Urinary bladder (tissue), 3 donors: ENCODE measurements at regions not wholly inside any gene's neighbourhood (a gene's known extent, or its start where the extent isn't known, plus 50 kb on each side); places are given as distances from the start of the nearest gene placed in this dataset.

ENCODE experiments used
- DNase-seq: peaks from one replicate; pipeline ENCODE4 v3.0.0-alpha.2; 2015; ENCODE audit errors: extremely low spot score
- H3K27ac ChIP-seq: one replicate; pipeline ENCODE4 v1.5.1; 2013; ENCODE audit warnings: low read depth, mild to moderate bottlenecking, moderate library complexity
- H3K36me3 ChIP-seq: one replicate; pipeline ENCODE4 v1.6.1; 2013; ENCODE audit warnings: mild to moderate bottlenecking, moderate library complexity; ENCODE audit not compliant: insufficient read depth
- H3K4me1 ChIP-seq: one replicate; pipeline ENCODE4 v1.6.1; 2013; ENCODE audit warnings: mild to moderate bottlenecking, moderate library complexity; ENCODE audit not compliant: insufficient read depth
- H3K4me3 ChIP-seq: one replicate; pipeline ENCODE4 v1.5.1; 2013; ENCODE audit warnings: low read depth, low read length
- WGBS: extraction: QIAGEN DNeasy Blood & Tissue Kit; methylation state at CpG from one replicate; pipeline ENCODE4 v1.1.7; 2013; 5-methylcytosine and 5-hydroxymethylcytosine counted together
- donor health status: healthy with polysubstance abuse.
- donor health status: healthy.

DNA sequence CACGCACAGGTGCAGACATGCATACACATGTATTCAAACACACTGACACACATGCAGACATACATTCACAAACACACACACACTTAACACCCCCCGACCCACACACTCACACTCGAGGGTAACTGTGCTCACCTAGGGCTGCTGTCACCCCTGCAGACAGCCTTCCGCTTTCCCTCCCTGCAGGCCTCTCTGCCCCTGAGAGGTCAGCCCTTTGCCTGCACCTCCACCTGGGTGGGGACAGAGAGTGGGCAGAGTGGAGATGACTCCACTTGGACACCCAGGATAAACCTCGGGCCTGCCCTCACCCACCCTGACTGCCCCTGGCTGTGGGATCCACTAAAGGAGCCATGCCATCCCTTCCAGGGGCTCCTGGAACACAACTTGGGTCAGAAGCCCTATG, 264.3 kb downstream of the PTPRU start:
- H3K27ac ChIP-seq, result no peak overlapping the region
- no peak overlapping the region for H3K4me3 ChIP-seq
- no peaks in the 10 kb centered on the region for H3K36me3 ChIP-seq
- H3K4me1 ChIP-seq, result no peaks in the 10 kb centered on the region
- no peak for DNase-seq
- 89% methylated on average over 5 of the region's 5 CpGs for WGBS

DNA sequence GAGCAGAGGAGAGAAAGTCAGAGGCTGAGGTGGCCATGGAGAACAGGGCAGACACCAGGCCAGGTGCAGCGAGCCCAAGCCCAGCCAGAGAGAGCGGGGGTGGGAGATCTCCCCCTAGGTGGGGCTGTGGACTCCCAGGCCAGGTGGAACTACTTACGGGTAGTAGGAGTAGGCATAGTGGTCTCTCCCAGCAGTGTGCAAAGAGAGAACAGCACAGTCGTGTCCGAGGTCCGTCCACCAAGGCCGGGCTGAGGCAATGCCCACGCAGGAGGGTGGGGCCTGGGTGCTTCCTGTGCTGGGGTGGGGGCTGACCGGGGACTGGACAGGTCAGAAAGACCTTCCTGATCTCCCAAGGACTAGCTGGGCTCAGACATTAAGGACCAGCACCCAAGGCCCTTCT, 263.7 kb downstream of the PTPRU start:
- Histone ChIP-seq H3K4me1 (no peaks in the 10 kb centered on the region), H3K36me3 (no peaks in the 10 kb centered on the region), H3K4me3 (no peak overlapping the region), H3K27ac (no peak overlapping the region)
- WGBS, result 91% methylated on average over 9 of the region's 9 CpGs
- no peak for DNase-seq

DNA sequence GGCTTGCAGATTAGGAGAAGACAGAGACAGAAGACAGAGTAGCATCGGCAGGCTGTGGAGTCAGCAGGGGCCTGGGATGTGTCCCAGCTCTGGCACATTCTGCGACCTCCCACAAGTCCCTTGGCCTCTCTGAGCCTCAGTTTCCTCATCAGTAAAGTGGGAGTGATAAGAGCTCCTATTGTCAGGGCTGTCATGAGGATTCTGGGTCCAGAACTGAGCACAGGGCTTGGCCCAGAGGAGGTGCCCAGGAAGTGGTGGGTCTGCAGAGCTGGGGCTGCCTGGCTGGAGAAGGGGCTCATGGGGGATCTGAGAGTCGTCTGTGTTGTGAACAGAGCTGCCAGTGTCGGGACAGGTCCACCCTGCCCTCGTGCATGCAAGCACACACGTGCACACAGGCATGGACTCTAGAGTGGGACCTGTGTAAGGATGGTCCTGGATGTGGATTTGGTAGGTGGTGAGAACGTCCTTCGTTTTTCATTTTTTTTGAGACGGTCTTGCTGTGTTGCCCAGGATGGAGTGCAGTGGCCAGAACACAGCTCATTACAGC, 262.9 kb downstream of the PTPRU start:
- no peak for DNase-seq
- 85% methylated on average over 9 of the region's 9 CpGs for WGBS

DNA sequence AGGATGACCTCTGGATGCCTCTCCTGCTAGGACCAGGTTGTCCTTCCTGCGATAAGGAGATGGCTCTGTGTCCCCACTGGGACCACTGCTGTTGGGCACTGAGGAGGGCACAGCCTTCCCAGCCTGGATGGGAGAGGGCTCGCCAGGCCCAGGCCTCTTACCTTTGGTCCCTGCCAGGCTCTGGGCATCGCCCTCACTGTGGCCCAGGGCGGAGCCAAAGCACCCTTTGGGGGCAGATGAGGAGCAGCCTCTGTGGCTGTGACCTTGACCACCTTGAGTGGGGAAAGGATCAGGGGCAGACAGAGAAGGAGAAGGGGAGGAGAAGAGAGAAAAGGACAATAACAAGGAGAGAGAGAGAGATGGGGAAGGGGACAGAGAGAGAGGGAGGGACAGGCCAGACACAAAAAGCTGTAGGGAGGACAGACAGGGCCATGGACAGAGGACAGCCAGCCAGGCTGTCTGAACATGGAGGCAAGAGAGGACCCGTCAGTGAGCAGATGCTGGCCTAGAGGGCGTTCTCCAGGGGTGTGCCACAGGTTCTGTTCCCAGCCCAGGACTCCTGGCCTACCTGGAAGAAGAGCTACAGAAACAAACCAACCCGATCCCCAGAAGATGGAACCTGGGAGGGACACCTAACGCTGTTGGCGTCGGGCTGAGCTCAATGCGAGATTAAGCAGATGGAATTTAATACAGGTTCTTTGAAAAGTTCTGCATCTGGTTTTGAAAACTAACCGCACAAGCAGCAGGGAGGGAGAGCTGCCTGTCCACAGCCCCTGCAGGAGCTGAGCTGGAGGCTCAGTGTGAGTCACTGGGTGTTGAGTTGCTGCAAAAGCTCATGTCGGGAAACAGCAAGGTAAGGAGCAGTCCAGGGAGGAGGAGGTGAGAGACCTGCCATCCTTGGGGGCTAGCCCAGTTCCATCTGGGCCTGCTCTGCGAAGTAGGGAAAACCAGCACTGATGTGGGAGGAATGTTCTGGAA, 262.1 kb downstream of the PTPRU start:
- H3K4me3 ChIP-seq, result no peak overlapping the region
- no peaks in the 10 kb centered on the region for H3K36me3 ChIP-seq
- H3K27ac ChIP-seq, result no peak overlapping the region
- H3K4me1 ChIP-seq, result no peaks in the 10 kb centered on the region
- no peak for DNase-seq
- WGBS, result 79% methylated on average over 14 of the region's 14 CpGs

More for the DNA sequence above, 262.9 kb downstream of the PTPRU start:
- Histone ChIP-seq H3K4me1 (no peaks in the 10 kb centered on the region), H3K36me3 (no peaks in the 10 kb centered on the region), H3K27ac (no peak overlapping the region), H3K4me3 (no peak overlapping the region)

DNA sequence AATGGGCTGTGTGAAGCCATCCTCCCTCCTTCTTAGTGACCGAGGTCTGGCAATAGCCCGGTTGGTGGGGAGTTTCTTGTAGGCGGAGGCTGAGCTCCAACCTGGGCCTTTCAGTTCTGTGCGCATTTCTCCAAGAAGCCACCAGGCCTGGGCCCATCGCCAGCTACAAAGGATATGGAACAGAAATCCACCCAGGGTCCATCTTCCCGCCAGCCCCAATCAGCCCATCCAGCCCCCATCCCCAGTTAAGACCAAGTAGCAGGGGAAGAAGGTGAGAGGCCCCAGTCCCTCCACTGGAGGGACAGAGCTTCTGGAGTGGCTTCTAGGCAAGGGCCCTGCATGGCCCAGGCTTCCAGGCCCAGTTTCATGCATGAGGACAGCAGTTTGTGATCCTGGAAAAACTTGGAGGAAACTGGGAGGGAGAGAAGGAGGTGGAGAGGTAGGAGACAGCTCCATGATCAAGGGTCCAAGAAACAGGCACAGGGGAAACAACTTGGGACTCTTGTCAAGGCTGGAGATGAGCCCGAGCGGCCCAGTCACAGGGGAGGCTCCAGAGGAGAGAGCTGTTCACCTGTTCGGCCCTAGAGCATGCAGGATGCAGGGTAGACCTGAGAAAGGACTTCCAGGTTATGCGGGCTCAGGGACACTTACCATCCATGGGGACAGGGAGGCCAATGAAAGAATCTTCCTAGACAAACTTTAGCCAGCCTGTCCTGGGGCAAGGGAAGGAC, 261.2 kb downstream of the PTPRU start:
- 92% methylated on average over 10 of the region's 10 CpGs for WGBS
- Histone ChIP-seq H3K27ac (no peak overlapping the region), H3K4me3 (no peak overlapping the region), H3K36me3 (no peaks in the 10 kb centered on the region), H3K4me1 (no peaks in the 10 kb centered on the region)
- DNase-seq, result no peak

DNA sequence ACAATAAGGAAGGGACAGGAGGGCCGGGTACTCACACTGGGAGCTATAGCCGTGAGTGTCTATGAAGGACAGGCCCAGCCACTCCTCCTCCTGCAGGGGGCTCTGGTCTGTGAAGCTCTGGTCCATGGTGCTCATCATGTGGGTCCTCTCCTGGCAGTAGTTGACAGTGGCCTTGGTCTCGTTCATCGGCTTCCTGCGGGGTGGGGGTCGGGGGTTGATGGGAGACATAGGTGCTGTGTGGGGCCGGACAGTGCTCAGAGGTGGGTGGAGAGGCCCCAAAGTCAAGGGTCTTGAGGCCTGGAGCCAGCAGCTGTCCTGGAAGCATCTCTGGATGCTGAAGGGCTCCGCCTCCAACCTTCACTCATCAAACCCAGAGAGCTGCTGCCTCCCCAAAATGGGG, 260.4 kb downstream of the PTPRU start:
- H3K36me3 ChIP-seq, result no peaks in the 10 kb centered on the region
- no peak overlapping the region for H3K27ac ChIP-seq
- no peaks in the 10 kb centered on the region for H3K4me1 ChIP-seq
- no peak for DNase-seq
- no peak overlapping the region for H3K4me3 ChIP-seq
- 92% methylated on average over 8 of the region's 8 CpGs for WGBS

DNA sequence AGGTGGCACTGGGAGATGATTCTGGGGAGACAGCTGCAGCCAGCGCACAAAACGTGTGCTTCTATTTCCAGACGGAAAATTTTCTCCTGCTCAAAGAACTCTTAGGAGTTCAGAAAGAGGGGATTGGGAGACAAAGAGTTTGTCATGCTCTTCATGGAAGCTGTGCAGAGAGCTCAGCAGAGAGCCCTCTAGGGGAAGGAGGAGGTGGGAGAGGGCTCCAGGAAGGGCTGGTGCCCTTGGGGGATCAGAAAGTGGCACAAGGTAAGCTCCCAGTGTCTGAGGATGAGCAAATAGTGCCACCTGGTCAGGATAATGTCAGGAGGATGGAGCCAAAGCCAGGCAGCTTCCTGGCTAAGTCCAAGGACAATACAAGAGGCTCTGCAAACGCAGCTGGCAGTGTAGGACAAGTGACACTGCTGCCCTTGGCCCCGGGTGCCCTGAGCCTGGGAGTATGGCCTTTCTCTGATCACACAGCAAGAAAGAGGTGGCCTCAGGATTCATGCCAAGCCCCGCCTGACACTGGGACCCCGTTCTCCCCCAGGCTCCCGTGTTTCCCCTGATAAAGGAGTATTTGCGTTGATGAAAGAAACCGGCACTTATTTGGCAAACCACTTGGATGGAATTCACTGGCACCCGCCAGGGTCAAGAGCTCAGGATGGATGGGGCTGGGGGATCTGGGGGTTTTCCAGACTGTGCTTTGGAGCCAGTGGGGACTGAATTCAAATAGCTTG, 254.0 kb downstream of the PTPRU start:
- no peak overlapping the region for H3K27ac ChIP-seq
- no peak for DNase-seq
- H3K4me1 ChIP-seq, result no peaks in the 10 kb centered on the region
- WGBS, result 43% methylated on average over 11 of the region's 11 CpGs
- H3K4me3 ChIP-seq, result no peak overlapping the region
- no peaks in the 10 kb centered on the region for H3K36me3 ChIP-seq

DNA sequence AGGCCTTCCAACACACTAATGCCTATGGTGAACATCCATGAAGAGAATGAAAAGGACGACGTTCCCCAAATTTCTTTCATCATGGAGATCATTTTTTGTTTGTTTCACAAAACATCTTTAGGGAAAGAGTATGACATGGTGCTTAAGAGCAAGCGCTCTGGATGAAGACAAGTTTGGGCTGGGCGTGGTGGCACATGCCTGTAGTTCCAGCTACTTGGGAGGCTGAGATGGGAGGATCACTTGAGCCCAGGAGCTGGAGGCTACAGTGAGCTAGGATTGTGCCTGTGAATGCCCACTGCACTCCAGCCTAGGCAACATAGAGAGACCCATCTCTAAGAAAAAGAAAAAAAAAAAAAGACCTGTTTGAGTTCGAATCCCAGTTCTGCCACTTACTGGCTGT, 253.1 kb downstream of the PTPRU start:
- DNase-seq, result no peak
- Histone ChIP-seq H3K4me1 (no peaks in the 10 kb centered on the region), H3K36me3 (no peaks in the 10 kb centered on the region), H3K27ac (no peak overlapping the region), H3K4me3 (no peak overlapping the region)
- WGBS, result 91% methylated on average over 5 of the region's 5 CpGs

DNA sequence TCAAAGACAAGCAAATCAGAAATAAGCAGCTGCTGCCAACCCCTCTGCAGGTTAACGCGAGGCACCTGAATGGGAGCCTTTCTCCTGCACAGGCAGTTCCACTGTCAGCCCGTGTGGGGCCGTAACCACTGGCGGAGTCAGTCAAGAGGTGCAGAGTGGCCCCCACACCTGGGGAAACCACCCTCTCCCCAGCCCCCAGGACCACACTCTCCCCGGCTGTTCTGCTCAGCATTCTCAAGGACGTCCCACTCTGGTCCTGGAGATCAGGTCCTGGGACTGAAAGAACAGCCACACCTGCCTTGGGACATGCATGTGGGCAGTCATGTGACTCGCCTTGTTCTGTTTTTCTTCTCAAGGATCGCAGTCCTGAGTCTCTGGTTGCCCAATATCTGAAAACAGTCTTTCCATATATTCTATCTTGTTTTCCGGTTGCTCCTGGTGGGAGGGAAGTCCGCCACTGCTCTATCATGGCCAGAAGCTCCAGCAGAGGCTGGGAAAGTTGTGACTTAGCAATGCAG, 252.5 kb downstream of the PTPRU start:
- no peak overlapping the region for H3K27ac ChIP-seq
- WGBS, result 79% methylated on average over 11 of the region's 11 CpGs
- H3K4me1 ChIP-seq, result no peaks in the 10 kb centered on the region
- DNase-seq, result no peak
- H3K4me3 ChIP-seq, result no peak overlapping the region
- H3K36me3 ChIP-seq, result no peaks in the 10 kb centered on the region

DNA sequence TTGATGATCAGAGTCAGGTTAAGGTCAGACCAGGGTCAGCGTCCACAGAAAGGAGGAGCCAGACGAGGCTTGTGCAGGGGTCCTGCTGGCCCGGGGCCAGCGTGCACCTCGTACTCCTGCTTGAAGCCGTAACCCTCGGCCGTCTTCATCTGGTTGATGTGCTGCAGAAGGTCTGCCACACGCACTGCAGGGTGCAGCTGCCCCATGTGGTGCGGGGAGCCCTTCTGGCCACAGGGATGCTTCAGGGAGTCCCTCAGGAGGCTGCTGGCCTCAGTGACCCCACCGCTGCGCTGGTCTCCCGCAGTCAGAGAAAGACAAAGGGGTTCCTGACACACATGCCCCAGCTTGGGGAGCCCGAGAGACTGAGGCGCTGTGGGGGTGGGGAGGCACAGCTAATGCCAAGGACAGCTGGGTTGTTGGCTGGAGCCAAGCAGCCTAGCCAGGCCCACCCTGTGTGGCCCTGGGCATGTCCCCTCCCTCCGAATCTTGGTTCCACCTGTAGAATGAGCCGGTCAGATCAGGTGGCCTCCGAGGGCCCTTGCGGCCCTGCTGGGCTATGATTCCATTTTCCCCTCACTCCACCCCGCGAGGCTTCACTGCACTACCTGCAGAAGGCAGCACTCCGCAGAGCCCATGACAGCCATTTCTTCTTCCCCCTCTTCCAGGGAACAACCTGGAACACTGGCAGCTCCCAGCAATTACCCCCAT, 251.9 kb downstream of the PTPRU start:
- WGBS, result 77% methylated on average over 22 of the region's 22 CpGs
- Histone ChIP-seq H3K27ac (no peak overlapping the region), H3K4me1 (no peaks in the 10 kb centered on the region), H3K36me3 (no peaks in the 10 kb centered on the region), H3K4me3 (no peak overlapping the region)
- no peak for DNase-seq

DNA sequence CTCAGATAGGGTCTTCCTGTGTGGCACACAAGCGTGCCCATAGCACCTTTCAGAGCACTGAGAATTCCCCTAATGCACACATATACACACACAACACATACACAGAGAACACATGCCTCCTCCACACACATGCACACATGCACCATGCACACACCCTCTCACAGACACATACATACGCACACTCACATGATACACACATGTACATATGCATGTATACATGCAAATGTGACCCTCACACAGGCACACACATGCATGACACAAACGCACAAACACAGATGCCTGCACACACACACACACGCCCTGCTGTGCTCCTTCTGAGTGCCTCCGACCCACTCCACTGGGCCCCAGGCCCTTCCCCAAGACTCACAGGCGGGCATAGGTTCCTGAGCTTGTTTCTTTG, 251.0 kb downstream of the PTPRU start:
- Histone ChIP-seq H3K27ac (no peak overlapping the region), H3K4me1 (no peaks in the 10 kb centered on the region), H3K4me3 (no peak overlapping the region), H3K36me3 (no peaks in the 10 kb centered on the region)
- WGBS, result 82% methylated on average over 6 of the region's 6 CpGs
- no peak for DNase-seq

DNA sequence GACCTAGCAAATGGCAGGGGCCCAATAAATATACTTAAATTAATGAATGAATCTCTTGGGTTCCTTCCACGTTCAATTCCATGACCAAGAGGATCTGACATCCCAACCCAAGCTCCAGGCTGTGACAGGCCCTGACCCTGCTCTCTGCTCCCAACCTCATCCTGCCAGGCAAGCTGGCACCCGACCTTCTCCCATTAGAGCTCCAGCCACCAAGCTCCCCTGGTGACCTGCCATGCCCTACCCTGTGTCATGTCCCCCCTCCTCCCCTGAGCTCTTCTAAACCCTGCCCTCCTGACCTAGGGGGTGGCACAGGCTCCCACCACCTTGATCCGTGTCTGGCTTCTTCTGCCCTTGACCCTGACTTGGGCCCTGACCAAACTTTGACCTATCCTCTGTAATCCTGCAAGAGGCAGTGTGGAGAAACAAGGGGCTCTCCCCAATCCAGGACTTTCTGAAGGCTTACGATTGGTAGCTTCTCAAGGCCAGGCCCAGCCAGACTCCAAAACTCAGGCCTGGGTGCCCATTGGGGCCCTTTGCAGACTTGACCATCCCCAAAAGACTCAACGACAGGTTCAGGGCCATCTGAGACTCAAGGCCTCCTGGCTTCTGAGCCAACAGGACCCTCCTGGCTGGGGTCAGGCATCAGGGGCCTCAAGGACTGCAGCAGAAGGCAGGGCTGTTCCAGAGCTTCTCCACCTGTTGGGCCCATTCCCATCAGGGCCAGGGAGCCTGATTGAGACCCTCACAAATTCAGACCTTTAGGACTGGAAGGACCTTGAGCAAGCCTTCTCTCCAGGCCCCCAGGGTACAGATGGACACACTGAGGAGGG, 249.0 kb downstream of the PTPRU start:
- WGBS, result 80% methylated on average over 5 of the region's 5 CpGs
- Histone ChIP-seq H3K4me1 (no peaks in the 10 kb centered on the region), H3K27ac (no peak overlapping the region), H3K4me3 (no peak overlapping the region), H3K36me3 (no peaks in the 10 kb centered on the region)
- no peak for DNase-seq
